Omental fat pad (tissue), 3 donors: ENCODE measurements at regions not wholly inside any gene's neighbourhood (a gene's known extent, or its start where the extent isn't known, plus 50 kb on each side); places are given as distances from the start of the nearest gene placed in this dataset.

Experiments used
- ATAC-seq: fragments of 150-250 bp; one replicate; pipeline ENCODE4 v1.9.1; 2016; ENCODE audit warnings: mild to moderate bottlenecking, moderate library complexity; ENCODE audit not compliant: low FRiP score
- DNase-seq: peaks from one replicate; pipeline ENCODE4 v3.0.0-alpha.2; 2019; ENCODE audit warnings: low spot score
- TF ChIP-seq, protein P1 (sequence below), 3 donors: fragments of 450-650 bp; IDR thresholded peaks; one replicate each; pipeline ENCODE4 v1.5.1; 2016 to 2017; ENCODE audit warnings: antibody characterized with exemption in 3 of 3, mild to moderate bottlenecking in 3 of 3, moderate library complexity in 2 of 3

GRCh38 chr9:115326461-115326860 is 208.5 kb upstream of the TNC start:
- no peak for ATAC-seq
- DNase-seq: no peak
- TF ChIP-seq, protein P1, sequence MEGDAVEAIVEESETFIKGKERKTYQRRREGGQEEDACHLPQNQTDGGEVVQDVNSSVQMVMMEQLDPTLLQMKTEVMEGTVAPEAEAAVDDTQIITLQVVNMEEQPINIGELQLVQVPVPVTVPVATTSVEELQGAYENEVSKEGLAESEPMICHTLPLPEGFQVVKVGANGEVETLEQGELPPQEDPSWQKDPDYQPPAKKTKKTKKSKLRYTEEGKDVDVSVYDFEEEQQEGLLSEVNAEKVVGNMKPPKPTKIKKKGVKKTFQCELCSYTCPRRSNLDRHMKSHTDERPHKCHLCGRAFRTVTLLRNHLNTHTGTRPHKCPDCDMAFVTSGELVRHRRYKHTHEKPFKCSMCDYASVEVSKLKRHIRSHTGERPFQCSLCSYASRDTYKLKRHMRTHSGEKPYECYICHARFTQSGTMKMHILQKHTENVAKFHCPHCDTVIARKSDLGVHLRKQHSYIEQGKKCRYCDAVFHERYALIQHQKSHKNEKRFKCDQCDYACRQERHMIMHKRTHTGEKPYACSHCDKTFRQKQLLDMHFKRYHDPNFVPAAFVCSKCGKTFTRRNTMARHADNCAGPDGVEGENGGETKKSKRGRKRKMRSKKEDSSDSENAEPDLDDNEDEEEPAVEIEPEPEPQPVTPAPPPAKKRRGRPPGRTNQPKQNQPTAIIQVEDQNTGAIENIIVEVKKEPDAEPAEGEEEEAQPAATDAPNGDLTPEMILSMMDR (IDR thresholded peaks at IDR 0.05): no peak

DNA sequence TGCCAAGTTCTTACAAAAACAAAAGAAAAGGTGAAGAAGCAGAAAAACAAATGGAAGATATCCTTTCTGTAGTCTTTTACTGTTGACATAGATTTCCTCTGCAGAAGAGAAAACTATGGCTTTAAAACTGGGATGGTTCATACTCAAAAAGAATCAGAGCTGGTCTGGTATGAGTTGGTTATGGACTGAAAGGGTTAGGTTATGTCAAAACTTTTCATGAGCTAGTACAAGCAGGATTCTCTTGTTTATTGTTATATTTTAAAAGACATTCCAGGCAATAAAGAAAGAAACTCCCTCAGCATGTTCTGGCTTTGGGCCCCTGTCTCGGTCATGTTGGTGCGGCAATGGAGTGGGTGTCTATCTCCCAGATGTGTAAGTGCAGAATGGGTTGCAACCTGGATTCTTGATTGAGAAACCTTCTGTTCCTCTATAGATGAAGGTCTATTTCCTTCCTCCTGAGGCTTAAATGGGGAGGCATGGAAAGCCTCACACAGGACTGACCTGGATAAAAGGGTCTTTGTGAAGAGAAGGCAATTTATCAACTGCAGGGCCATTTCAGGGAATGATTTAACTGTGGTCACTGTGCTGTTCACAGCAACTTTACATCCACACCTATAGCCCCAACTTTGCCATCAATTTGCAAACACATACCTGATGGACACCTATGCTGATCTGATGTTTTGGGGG is 209.6 kb upstream of the TNC start:
- ATAC-seq: no peak
- TF ChIP-seq, protein P1 (IDR thresholded peaks at IDR 0.05): no peak
- no peak for DNase-seq

GRCh38 chr9:115328228-115328627 is 210.3 kb upstream of the TNC start:
- DNase-seq: no peak
- TF ChIP-seq, protein P1 (IDR thresholded peaks at IDR 0.05): no peak
- no peak for ATAC-seq

GRCh38 chr9:115328677-115329076 is 210.7 kb upstream of the TNC start:
- TF ChIP-seq, protein P1 (IDR thresholded peaks at IDR 0.05): no peak
- ATAC-seq (no peak), DNase-seq (no peak)

GRCh38 chr9:115333277-115334070 is 215.5 kb upstream of the TNC start:
- DNase-seq: no peak
- TF ChIP-seq, protein P1 (IDR thresholded peaks at IDR 0.05): no peak
- ATAC-seq: no peak

GRCh38 chr9:115335439-115335838 is 217.5 kb upstream of the TNC start:
- no peak for ATAC-seq
- no peak for DNase-seq
- TF ChIP-seq, protein P1 (IDR thresholded peaks at IDR 0.05): no peak

DNA sequence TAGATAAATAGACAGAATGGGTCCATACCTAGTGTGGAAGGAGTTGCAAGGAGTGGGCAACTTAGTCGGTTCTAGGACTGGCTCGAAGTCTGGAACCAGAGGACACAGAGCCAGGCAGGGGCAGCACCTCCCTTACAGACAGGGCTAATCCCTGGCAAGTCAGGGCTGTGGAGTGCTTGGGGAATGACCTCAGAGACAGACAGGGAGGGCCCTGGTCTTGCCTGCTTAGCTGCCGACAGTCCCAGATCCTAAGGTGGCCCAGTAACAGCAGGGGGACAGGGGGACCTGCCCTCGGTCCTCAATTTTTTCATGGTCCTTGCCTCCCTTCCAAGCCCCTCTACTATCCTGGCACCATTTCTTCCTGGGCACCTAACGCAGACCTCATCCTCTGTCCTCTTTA is 222.4 kb upstream of the TNC start:
- DNase-seq (no peak), ATAC-seq (no peak)
- TF ChIP-seq, protein P1 (IDR thresholded peaks at IDR 0.05): no peak
